Neuronal stem cell (in vitro differentiated cells): ENCODE measurements at regions not wholly inside any gene's neighbourhood (a gene's known extent, or its start where the extent isn't known, plus 50 kb on each side); places are given as distances from the start of the nearest gene placed in this dataset.

Experiments used
- DNase-seq: peaks from one replicate; pipeline ENCODE4 v3.0.0-alpha.2; 2013; ENCODE audit warnings: low spot score
- H2AFZ ChIP-seq: one replicate; pipeline ENCODE4 v1.6.1; 2013; ENCODE audit warnings: mild to moderate bottlenecking, low read length, inconsistent platforms
- H2AK5ac ChIP-seq: 2 replicates; pipeline ENCODE4 v1.6.1; 2013; ENCODE audit warnings: low read depth, mild to moderate bottlenecking, inconsistent platforms, low read length, moderate library complexity, mixed read lengths
- H2BK120ac ChIP-seq: 2 replicates; pipeline ENCODE4 v1.6.1; 2013; ENCODE audit warnings: low read depth, mild to moderate bottlenecking, inconsistent platforms, low read length, moderate library complexity, mixed read lengths
- H2BK12ac ChIP-seq: one replicate; pipeline ENCODE4 v1.6.1; 2013; ENCODE audit warnings: low read length, inconsistent platforms
- H2BK15ac ChIP-seq: 2 replicates; pipeline ENCODE4 v1.6.1; 2013; ENCODE audit warnings: mild to moderate bottlenecking, low read length, inconsistent platforms, mixed read lengths
- H2BK5ac ChIP-seq: one replicate; pipeline ENCODE4 v1.6.1; 2013; ENCODE audit warnings: inconsistent platforms, mild to moderate bottlenecking, low read length, moderate library complexity
- H3K14ac ChIP-seq: one replicate; pipeline ENCODE4 v1.6.1; 2013; ENCODE audit warnings: low read length, inconsistent platforms
- H3K18ac ChIP-seq: 2 replicates; pipeline ENCODE4 v1.6.1; 2013; ENCODE audit warnings: low read length, inconsistent platforms
- H3K23ac ChIP-seq: 2 replicates; pipeline ENCODE4 v1.6.1; 2013; ENCODE audit warnings: low read depth, mild to moderate bottlenecking, mixed read lengths, low read length, inconsistent platforms; ENCODE audit not compliant: poor library complexity
- H3K27ac ChIP-seq: replicated peaks from 3 replicates; pipeline ENCODE4 v1.5.1; 2013; ENCODE audit warnings: low read length, inconsistent platforms
- H3K27me3 ChIP-seq, 3 experiments: 2 replicates each; pipeline ENCODE4 v1.6.1; 2013; ENCODE audit warnings: low read length in 3 of 3, mild to moderate bottlenecking in 2 of 3, inconsistent platforms in 1 of 3, low read depth in 1 of 3, mixed read lengths in 1 of 3, moderate library complexity in 1 of 3; ENCODE audit not compliant: control insufficient read depth in 3 of 3, insufficient read depth in 3 of 3
- H3K36me3 ChIP-seq, 2 donors: replicated peaks in 1 of 2; 2 replicates each; pipeline ENCODE4 v1.6.1; 2013; ENCODE audit warnings: low read length in 2 of 2; ENCODE audit not compliant: control insufficient read depth in 2 of 2, insufficient read depth in 2 of 2
- H3K4ac ChIP-seq: 2 replicates; pipeline ENCODE4 v1.6.1; 2013; ENCODE audit warnings: inconsistent platforms, mild to moderate bottlenecking, low read length, moderate library complexity
- H3K4me1 ChIP-seq, 2 donors: 1 replicate in 1 of 2; 2 replicates in 1 of 2; pipeline ENCODE4 v1.6.1; 2013; ENCODE audit warnings: low read length in 2 of 2, low read depth in 1 of 2; ENCODE audit not compliant: control insufficient read depth in 2 of 2, insufficient read depth in 1 of 2
- H3K4me2 ChIP-seq: one replicate; pipeline ENCODE4 v1.6.1; 2013; ENCODE audit warnings: mild to moderate bottlenecking, low read length, inconsistent platforms; ENCODE audit not compliant: insufficient read depth, poor library complexity, severe bottlenecking
- H3K4me3 ChIP-seq, 2 donors: 2 replicates each; pipeline ENCODE4 v1.5.1; 2013; ENCODE audit warnings: low read length in 2 of 2, mild to moderate bottlenecking in 2 of 2, inconsistent platforms in 1 of 2, moderate library complexity in 1 of 2
- H3K79me1 ChIP-seq: one replicate; pipeline ENCODE4 v1.6.1; 2013; ENCODE audit warnings: low read depth, mild to moderate bottlenecking, inconsistent platforms, low read length, moderate library complexity
- H3K9ac ChIP-seq: one replicate; pipeline ENCODE4 v1.6.1; 2013; ENCODE audit warnings: mild to moderate bottlenecking, low read depth, low read length, inconsistent platforms; ENCODE audit not compliant: poor library complexity
- H3K9me3 ChIP-seq, 2 donors: replicated peaks in 1 of 2; 2 replicates each; pipeline versions ENCODE3 to v1.6.1; 2013; ENCODE audit warnings: low read length in 2 of 2, mild to moderate bottlenecking in 2 of 2, inconsistent platforms in 1 of 2, low read depth in 1 of 2, mixed read lengths in 1 of 2, moderate library complexity in 1 of 2; ENCODE audit not compliant: control insufficient read depth in 2 of 2, insufficient read depth in 1 of 2
- H4K8ac ChIP-seq: one replicate; pipeline ENCODE4 v1.6.1; 2013; ENCODE audit warnings: low read depth, mild to moderate bottlenecking, inconsistent platforms, low read length, moderate library complexity
- H4K91ac ChIP-seq: one replicate; pipeline ENCODE4 v1.6.1; 2013; ENCODE audit warnings: low read length, low read depth, mild to moderate bottlenecking, inconsistent platforms; ENCODE audit not compliant: poor library complexity
- WGBS, 2 donors: extraction: QIAGEN DNeasy Blood & Tissue Kit; methylation state at CpG; one replicate each; pipeline ENCODE4 v1.1.7; 2013; ENCODE audit warnings: missing lambda C conversion rate in 2 of 2, mixed read lengths in 1 of 2; ENCODE audit not compliant: insufficient read length in 2 of 2, insufficient replicate concordance in 1 of 2; ENCODE audit errors: extremely low coverage in 2 of 2; 5-methylcytosine and 5-hydroxymethylcytosine counted together

- no peak for DNase-seq
- Histone ChIP-seq H3K18ac (no peak overlapping the region), H3K36me3 (no peaks in the 10 kb centered on the region), H2BK15ac (no peak overlapping the region), H3K27me3 (no peaks in the 10 kb centered on the region), H3K79me1 (no peaks in the 10 kb centered on the region), H3K9ac (no peak overlapping the region), H4K91ac (no peak overlapping the region), H2AFZ (no peak overlapping the region), H4K8ac (no peak overlapping the region), H3K14ac (no peak overlapping the region), H3K4ac (no peak overlapping the region), H2BK5ac (no peak overlapping the region), H3K23ac (no peak overlapping the region), H3K9me3 (no peaks in the 10 kb centered on the region), H2AK5ac (no peak overlapping the region), H2BK12ac (no peak overlapping the region), H3K4me1 (peaks cover 3 to 7% of the 10 kb centered on the region in 2 donors), H3K27ac (no peak overlapping the region), H2BK120ac (no peak overlapping the region), H3K4me3 (no peak overlapping the region), H3K4me2 (no peak overlapping the region)
- no CpG with 5 or more reads among the region's 2 CpGs for WGBS, 2 donors
Measured at GRCh38 chrX:115363372-115363771, 73.9 kb downstream of the LUZP4 start.

DNA sequence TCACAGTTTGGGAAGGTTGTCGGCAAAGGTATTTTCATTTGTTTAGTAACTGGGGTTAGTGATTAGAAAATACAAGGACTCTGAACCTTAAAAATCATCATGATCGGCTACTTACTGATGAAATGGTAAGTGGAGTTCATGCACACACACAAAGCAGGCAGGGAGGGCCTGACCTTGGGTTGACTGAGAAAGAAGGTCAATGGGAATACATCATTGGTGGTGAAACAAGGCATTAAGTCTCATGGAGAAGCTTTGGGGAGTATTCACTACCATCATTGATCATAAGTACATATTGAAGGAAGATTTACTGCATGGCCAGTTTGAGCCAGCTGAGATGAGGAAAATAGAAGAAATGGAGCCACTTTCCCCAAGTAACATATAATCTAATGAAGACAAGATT lies 74.4 kb downstream of the LUZP4 start:
- WGBS, 2 donors = no CpG with 5 or more reads among the region's 2 CpGs

DNA sequence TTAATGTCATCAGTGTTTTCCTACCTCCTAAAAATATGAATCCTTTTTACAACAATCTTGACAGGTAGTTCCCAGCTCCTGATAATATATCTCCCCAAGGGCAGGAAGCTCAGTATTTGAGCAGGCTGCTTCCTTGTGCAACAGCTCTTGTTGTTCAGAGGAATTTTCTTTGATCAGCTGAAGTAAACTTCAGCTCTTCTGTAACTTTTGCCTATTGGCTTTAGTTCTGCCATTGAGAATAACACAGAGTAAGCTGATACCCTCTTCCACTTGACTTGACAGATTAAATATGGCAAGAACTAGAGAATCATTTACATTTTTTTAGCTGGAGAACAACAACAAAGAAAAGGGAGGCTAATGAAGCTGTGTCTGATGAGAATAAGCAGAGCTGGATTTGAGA lies 75.2 kb downstream of the LUZP4 start:
- no peak overlapping the region for H2AK5ac ChIP-seq
- no peaks in the 10 kb centered on the region for H3K79me1 ChIP-seq
- no peak overlapping the region for H2BK12ac ChIP-seq
- H3K14ac ChIP-seq = no peak overlapping the region
- no peak overlapping the region for H2BK5ac ChIP-seq
- no peak for DNase-seq
- no peak overlapping the region for H4K8ac ChIP-seq
- H3K4me1 ChIP-seq = peaks cover 3 to 7% of the 10 kb centered on the region in 2 donors
- no peak overlapping the region for H3K27ac ChIP-seq
- H2AFZ ChIP-seq = peak overlapping the region; percentile 45
- H3K36me3 ChIP-seq = no peaks in the 10 kb centered on the region
- no peak overlapping the region for H2BK15ac ChIP-seq
- H3K9ac ChIP-seq = no peak overlapping the region
- H3K4ac ChIP-seq = no peak overlapping the region
- H3K4me3 ChIP-seq = no peak overlapping the region
- no peaks in the 10 kb centered on the region for H3K27me3 ChIP-seq
- no peak overlapping the region for H3K23ac ChIP-seq
- no peak overlapping the region for H3K4me2 ChIP-seq
- no peak overlapping the region for H4K91ac ChIP-seq
- no peak overlapping the region for H3K18ac ChIP-seq
- H2BK120ac ChIP-seq = no peak overlapping the region
- no peaks in the 10 kb centered on the region for H3K9me3 ChIP-seq

More for the DNA sequence above, 74.4 kb downstream of the LUZP4 start:
- Histone ChIP-seq H2BK120ac (no peak overlapping the region), H3K27me3 (no peaks in the 10 kb centered on the region), H2BK5ac (no peak overlapping the region), H3K36me3 (no peaks in the 10 kb centered on the region), H2BK12ac (no peak overlapping the region), H3K23ac (no peak overlapping the region), H3K4me1 (peaks cover 3 to 7% of the 10 kb centered on the region in 2 donors), H4K8ac (no peak overlapping the region), H3K79me1 (no peaks in the 10 kb centered on the region), H3K4me3 (no peak overlapping the region), H3K27ac (no peak overlapping the region), H3K14ac (no peak overlapping the region), H3K4me2 (no peak overlapping the region), H3K9me3 (no peaks in the 10 kb centered on the region), H3K9ac (no peak overlapping the region), H4K91ac (no peak overlapping the region), H3K18ac (no peak overlapping the region), H2AFZ (no peak overlapping the region), H2AK5ac (no peak overlapping the region), H3K4ac (no peak overlapping the region), H2BK15ac (no peak overlapping the region)
- no peak for DNase-seq

- no peak overlapping the region for H4K91ac ChIP-seq
- H3K9me3 ChIP-seq = no peaks in the 10 kb centered on the region
- no peak overlapping the region for H3K23ac ChIP-seq
- H3K18ac ChIP-seq = no peak overlapping the region
- no CpG with 5 or more reads among the region's 1 CpG for WGBS, 2 donors
- no peak overlapping the region for H4K8ac ChIP-seq
- no peak overlapping the region for H3K4me3 ChIP-seq
- no peak overlapping the region for H3K9ac ChIP-seq
- H2AFZ ChIP-seq = no peak overlapping the region
- no peak overlapping the region for H2AK5ac ChIP-seq
- H2BK12ac ChIP-seq = no peak overlapping the region
- no peak overlapping the region for H3K4ac ChIP-seq
- no peak overlapping the region for H3K14ac ChIP-seq
- no peak overlapping the region for H2BK120ac ChIP-seq
- no peak overlapping the region for H3K4me2 ChIP-seq
- H2BK15ac ChIP-seq = no peak overlapping the region
- H3K36me3 ChIP-seq = no peaks in the 10 kb centered on the region
- no peak for DNase-seq
- H2BK5ac ChIP-seq = no peak overlapping the region
- no peaks in the 10 kb centered on the region for H3K27me3 ChIP-seq
- no peaks in the 10 kb centered on the region for H3K79me1 ChIP-seq
- no peak overlapping the region for H3K27ac ChIP-seq
- peaks cover 3 to 7% of the 10 kb centered on the region in 2 donors for H3K4me1 ChIP-seq
Measured at GRCh38 chrX:115366535-115366934, 77.0 kb downstream of the LUZP4 start.
